GM12872 (cell line): ENCODE measurements at regions not wholly inside any gene's neighbourhood (a gene's known extent, or its start where the extent isn't known, plus 50 kb on each side); places are given as distances from the start of the nearest gene placed in this dataset.

Experiments used
- TF ChIP-seq, protein P1 (sequence below): IDR thresholded peaks from 3 replicates; pipeline ENCODE4 v1.5.1; 2011; ENCODE audit warnings: low read depth, mild to moderate bottlenecking, low read length, moderate library complexity; ENCODE audit not compliant: insufficient read depth

DNA sequence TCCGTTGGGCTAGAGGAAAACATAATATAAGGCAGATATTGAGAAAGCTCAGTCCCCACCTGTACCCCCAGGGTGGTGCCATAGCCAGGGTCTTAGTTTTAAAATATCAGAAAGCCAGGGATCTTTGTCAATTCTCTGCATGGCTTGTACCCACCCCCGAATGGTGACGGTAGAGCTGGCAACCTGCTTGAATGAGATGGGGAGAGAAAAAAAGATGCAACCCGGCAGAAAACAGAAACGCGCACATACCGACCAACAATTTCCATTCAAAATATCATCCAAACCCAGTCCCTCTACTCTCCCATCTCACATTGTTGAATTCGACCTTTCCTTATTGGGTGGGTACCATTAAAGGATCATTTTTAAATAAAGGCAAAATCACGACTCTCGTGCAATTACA is 543.9 kb downstream of the MIAT start:
- TF ChIP-seq, protein P1, sequence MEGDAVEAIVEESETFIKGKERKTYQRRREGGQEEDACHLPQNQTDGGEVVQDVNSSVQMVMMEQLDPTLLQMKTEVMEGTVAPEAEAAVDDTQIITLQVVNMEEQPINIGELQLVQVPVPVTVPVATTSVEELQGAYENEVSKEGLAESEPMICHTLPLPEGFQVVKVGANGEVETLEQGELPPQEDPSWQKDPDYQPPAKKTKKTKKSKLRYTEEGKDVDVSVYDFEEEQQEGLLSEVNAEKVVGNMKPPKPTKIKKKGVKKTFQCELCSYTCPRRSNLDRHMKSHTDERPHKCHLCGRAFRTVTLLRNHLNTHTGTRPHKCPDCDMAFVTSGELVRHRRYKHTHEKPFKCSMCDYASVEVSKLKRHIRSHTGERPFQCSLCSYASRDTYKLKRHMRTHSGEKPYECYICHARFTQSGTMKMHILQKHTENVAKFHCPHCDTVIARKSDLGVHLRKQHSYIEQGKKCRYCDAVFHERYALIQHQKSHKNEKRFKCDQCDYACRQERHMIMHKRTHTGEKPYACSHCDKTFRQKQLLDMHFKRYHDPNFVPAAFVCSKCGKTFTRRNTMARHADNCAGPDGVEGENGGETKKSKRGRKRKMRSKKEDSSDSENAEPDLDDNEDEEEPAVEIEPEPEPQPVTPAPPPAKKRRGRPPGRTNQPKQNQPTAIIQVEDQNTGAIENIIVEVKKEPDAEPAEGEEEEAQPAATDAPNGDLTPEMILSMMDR = no peak

GRCh38 chr22:27201741-27202140 is 544.4 kb downstream of the MIAT start:
- TF ChIP-seq, protein P1 = no peak

- TF ChIP-seq, protein P1 = no peak
Measured at GRCh38 chr22:27203276-27203660, 545.9 kb downstream of the MIAT start.

- TF ChIP-seq, protein P1 = no peak
Measured at GRCh38 chr22:27204280-27204679, 546.9 kb downstream of the MIAT start.

GRCh38 chr22:27204817-27205216 is 547.4 kb downstream of the MIAT start:
- TF ChIP-seq, protein P1 = no peak

- TF ChIP-seq, protein P1 = no peak
Measured at GRCh38 chr22:27205492-27206373, 548.3 kb downstream of the MIAT start.

- TF ChIP-seq, protein P1 = no peak
Measured at GRCh38 chr22:27206374-27207133, 549.2 kb downstream of the MIAT start.
